ENCODE measurements at regions not wholly inside any gene's neighbourhood (a gene's known extent, or its start where the extent isn't known, plus 50 kb on each side); places are given as distances from the start of the nearest gene placed in this dataset.

GRCh38 chr2:51194656-51195055, 162.7 kb upstream of the NRXN1 start:
- H3K9me3 ChIP-seq (ENCODE audit: control insufficient read depth, insufficient read depth, low read length) = 0 out of 2 replicates have a peak, but pooled peaks cover 4% of the 10 kb centered on the region
- no peak overlapping the region for H3K4me2 ChIP-seq (ENCODE audit: low read length)
- H4K20me1 ChIP-seq (ENCODE audit: control insufficient read depth, insufficient read depth, low read depth, low read length) = no peaks in the 10 kb centered on the region
- TF ChIP-seq CTCF (IDR thresholded peaks at IDR 0.05; ENCODE audit: low read depth, low read length, poor library complexity, severe bottlenecking) = no peak
- no peak for TF ChIP-seq EZH2phosphoT487 (IDR thresholded peaks at IDR 0.05; ENCODE audit: borderline replicate concordance, low read length)
- H3K27ac ChIP-seq (ENCODE audit: low read depth, low read length) = no peak overlapping the region
- no peaks in the 10 kb centered on the region for H3K36me3 ChIP-seq (ENCODE audit: control insufficient read depth, low read length)
- no peaks in the 10 kb centered on the region for H3K4me1 ChIP-seq (ENCODE audit: control insufficient read depth, low read length)
- no peaks in the 10 kb centered on the region for H3K79me2 ChIP-seq (ENCODE audit: control insufficient read depth, low read length)
- H3K4me3 ChIP-seq (ENCODE audit: low read length) = no peak overlapping the region
- no peaks in the 10 kb centered on the region for H3K9me2 ChIP-seq (replicated peaks; ENCODE audit: control insufficient read depth, low read length)
- H3F3A ChIP-seq (ENCODE audit: control insufficient read depth, insufficient read depth) = no peaks in the 10 kb centered on the region
- no peaks in the 10 kb centered on the region for H3K27me3 ChIP-seq (ENCODE audit: control insufficient read depth, low read length)

GRCh38 chr2:51170273-51170672, 138.3 kb upstream of the NRXN1 start:
- Histone ChIP-seq H3K27ac (ENCODE audit: low read depth, low read length) (no peak overlapping the region), H3K36me3 (ENCODE audit: control insufficient read depth, low read length) (no peaks in the 10 kb centered on the region), H3K9me3 (ENCODE audit: control insufficient read depth, insufficient read depth, low read length) (no peaks in the 10 kb centered on the region; the same call in 1 of the 2 replicates), H3K4me2 (ENCODE audit: low read length) (no peak overlapping the region), H3K4me1 (ENCODE audit: control insufficient read depth, low read length) (peaks cover 10% of the 10 kb centered on the region), H3K27me3 (ENCODE audit: control insufficient read depth, low read length) (no peaks in the 10 kb centered on the region), H3K4me3 (ENCODE audit: low read length) (no peak overlapping the region), H3F3A (ENCODE audit: control insufficient read depth, insufficient read depth) (no peaks in the 10 kb centered on the region), H4K20me1 (ENCODE audit: control insufficient read depth, insufficient read depth, low read depth, low read length) (no peaks in the 10 kb centered on the region), H3K9me2 (replicated peaks; ENCODE audit: control insufficient read depth, low read length) (no peaks in the 10 kb centered on the region), H3K79me2 (ENCODE audit: control insufficient read depth, low read length) (no peaks in the 10 kb centered on the region)
- TF ChIP-seq EZH2phosphoT487 (IDR thresholded peaks at IDR 0.05; ENCODE audit: borderline replicate concordance, low read length) = no peak
- TF ChIP-seq CTCF (IDR thresholded peaks at IDR 0.05; ENCODE audit: low read depth, low read length, poor library complexity, severe bottlenecking) = no peak

GRCh38 chr2:51165534-51166260, 133.8 kb upstream of the NRXN1 start:
- no peak overlapping the region for H3K27ac ChIP-seq (ENCODE audit: low read depth, low read length)
- peaks cover 10% of the 10 kb centered on the region for H3K4me1 ChIP-seq (ENCODE audit: control insufficient read depth, low read length)
- H3K4me3 ChIP-seq (ENCODE audit: low read length) = no peak overlapping the region
- no peaks in the 10 kb centered on the region for H3K36me3 ChIP-seq (ENCODE audit: control insufficient read depth, low read length)
- H4K20me1 ChIP-seq (ENCODE audit: control insufficient read depth, insufficient read depth, low read depth, low read length) = no peaks in the 10 kb centered on the region
- no peaks in the 10 kb centered on the region; the same call in 1 of the 2 replicates for H3K9me3 ChIP-seq (ENCODE audit: control insufficient read depth, insufficient read depth, low read length)
- peak overlapping the region; percentile 3; the same call in 1 of the 2 replicates for H3K4me2 ChIP-seq (ENCODE audit: low read length)
- no peaks in the 10 kb centered on the region for H3K9me2 ChIP-seq (replicated peaks; ENCODE audit: control insufficient read depth, low read length)
- H3K27me3 ChIP-seq (ENCODE audit: control insufficient read depth, low read length) = no peaks in the 10 kb centered on the region
- TF ChIP-seq CTCF (IDR thresholded peaks at IDR 0.05; ENCODE audit: low read depth, low read length, poor library complexity, severe bottlenecking) (no peak), EZH2phosphoT487 (IDR thresholded peaks at IDR 0.05; ENCODE audit: borderline replicate concordance, low read length) (no peak)
- H3K79me2 ChIP-seq (ENCODE audit: control insufficient read depth, low read length) = no peaks in the 10 kb centered on the region
- H3F3A ChIP-seq (ENCODE audit: control insufficient read depth, insufficient read depth) = no peaks in the 10 kb centered on the region

All from DOHH2 (cell line).